Stimulated activated CD8-positive, alpha-beta memory T cell treated with anti-CD3 and anti-CD28 coated beads, Interleukin-2, amount 100 ng/mL, for 48 hours (primary cell): ENCODE measurements at regions not wholly inside any gene's neighbourhood (a gene's known extent, or its start where the extent isn't known, plus 50 kb on each side); places are given as distances from the start of the nearest gene placed in this dataset.

ENCODE experiments used
- DNase-seq, 2 donors: peaks; one replicate each; pipeline ENCODE4 v3.0.0-alpha.2; 2020; ENCODE audit warnings: low read depth in 2 of 2

DNA sequence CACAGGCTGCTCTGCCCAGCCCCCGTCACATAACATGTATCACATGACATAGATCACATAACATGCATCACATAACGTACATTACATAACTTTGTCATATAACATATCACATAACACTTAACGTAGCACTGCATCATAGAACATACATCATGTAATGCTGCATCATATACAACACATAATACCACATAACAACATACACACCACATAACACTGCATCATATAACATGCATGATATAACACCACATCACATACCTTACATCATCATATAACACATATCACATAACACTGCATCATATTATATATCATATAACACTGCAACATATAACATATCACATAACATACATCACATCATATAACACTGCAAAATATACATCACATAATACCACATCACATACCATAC is 83.8 kb downstream of the AXIN2 start:
- no peak for DNase-seq

DNA sequence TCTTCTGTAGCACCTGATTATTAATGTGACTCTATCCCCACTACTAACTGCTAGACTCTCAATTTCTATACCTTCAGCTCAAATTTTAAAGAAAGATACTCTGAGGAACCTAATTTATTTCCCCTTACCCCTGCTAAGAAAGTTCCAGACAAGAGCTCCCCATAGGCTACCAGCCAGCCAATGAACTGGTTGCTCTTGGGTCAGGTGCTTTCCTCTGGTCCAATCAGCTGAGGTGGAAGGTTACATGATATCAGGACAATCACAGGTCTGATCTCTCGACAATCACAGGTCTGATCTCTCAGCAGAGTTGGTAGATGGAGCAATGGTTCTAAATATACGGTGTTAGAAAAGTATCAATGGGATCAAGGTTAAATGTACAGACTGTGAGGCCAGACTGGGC is 86.8 kb downstream of the AXIN2 start:
- no peak for DNase-seq

DNA sequence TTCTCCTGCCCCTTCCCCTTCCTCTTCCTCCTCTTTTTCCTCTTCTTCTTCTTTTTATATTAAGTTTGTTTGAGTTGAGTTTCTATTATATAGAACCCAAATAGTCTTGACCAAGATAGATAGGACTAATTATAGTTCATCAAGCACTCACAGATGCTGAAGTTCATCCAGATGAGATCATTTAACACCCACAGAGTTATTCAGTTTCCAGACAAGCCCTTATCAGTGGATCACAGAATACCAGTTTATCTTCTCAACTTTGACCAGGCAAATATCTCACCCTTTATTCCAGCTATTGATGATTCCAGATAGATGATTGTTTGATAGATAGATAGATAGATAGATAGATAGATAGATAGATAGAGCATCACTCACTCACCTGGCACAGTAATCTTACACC is 87.5 kb downstream of the AXIN2 start:
- no peak for DNase-seq

DNA sequence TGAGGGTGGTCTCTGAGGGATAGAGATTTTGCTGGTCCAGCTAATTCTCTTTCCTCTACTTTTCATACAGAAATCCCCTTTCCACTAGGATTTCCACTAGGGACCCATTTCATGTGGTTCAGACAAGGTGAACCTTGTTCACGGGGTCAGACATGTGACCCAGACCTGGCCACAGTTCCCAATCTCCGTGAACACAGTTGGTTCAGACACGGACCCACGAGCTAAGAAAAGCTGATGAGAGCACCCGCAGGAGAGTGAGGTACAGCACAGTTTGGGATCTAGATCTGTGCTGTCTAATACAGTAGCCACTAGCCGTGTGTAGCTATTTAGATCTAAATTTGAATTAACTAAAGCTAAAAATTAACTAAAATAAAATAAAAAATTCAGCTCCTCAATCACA is 88.1 kb downstream of the AXIN2 start:
- no peak for DNase-seq

DNA sequence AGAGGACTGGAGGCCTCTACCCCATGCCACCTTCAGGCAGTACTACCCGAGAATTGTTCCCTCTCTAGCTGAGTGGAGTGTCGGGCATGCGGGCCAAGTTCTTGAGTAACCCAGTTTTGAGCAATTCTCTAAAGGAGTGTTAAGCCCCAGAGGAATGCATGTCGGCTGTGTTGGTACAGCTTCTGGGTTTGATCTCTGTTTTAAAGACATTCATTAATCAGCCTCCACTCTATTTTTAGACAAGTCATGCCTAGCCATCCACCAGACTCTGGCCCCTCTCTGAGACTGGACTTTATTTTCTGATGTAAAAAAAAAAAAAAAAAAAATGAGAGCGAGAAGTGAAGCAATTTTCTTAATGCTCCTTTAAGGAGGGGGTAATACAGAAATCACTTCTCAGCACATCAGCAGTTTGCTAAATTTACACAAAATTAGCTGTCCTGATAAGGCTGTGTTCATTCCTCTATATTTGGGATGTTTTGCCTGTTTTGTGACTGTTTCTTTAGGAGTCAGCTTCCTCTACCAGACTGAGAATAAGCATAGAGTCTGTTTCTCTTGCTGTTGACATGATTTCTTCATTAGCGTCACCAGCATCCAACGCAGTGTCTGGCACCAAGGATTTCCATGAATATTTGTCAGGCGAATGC is 88.7 kb downstream of the AXIN2 start:
- DNase-seq: no peak

DNA sequence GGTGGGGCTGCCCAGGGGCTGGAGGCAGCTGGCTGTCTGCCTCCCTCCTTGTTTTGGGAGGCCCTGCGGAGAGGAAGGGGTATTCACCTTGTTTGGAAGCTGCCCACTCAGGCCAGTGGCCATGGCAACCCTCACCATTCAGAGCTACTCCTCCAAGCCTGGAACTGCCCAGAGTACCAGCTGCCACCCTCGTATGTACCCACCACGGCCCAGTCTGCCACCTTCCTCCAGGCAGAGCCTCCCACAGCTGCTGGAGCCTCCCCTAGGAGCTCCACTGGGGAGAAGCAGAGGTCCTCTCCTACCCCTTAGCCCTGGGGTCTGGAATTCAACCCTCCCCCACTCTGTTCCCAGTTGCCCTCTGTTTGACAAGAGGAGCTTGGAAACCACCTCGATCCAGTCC is 90.7 kb downstream of the AXIN2 start:
- DNase-seq: no peak

DNA sequence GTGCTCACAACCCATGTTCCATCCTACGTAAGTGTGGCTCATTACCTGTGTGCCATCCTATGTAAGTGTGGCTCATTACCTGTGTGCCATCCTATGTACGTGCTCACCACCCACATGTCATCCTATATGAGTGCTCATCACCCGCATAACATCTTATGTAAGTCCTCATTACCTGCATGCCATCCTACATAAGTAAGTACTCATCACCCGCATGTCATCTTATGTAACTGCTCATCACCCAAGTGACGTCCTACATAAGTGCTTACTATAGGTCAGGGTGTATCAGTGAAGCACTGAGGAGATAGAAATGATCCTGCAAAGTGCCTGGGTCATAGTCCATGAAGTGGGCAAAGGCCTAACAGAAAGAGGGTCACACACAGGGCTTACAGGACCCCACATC is 93.1 kb downstream of the AXIN2 start:
- no peak for DNase-seq

DNA sequence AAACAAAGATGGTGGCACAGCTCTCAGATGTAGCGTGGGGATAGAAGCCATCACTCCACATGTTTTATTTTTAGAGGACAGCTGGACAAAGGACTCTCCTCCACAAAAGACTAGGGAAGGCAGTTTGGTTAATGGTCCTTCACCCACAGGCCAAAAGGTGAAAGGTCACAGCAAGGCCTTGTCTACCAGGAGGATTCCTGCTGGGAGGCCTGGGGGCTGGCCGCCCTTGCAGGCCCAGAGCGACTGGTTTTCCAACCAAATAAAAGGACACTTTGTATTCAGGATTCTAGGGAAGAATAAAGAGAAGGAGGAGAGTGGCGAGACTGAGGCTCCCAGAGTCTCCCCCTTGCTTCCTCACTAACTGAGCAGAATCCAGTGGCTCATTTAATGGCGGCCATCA is 94.3 kb downstream of the AXIN2 start:
- DNase-seq: no peak

DNA sequence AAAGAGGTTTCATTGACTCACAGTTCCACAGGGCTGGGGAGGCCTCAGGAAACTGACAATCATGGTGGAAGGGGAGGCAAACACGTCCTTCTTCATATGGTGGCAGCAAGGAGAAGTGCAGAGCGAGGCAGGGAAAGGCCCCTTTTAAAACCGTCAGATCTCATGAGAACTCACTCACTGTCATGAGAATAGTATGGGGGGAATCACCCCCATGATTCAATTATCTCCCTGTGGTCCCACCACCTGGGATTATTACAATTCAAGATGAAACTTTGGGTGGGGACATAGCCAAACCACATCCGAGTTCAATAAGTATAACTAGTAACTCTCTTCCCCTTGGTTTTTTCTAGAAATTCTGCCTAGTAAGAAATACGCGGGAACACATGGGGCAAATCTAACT is 94.9 kb downstream of the AXIN2 start:
- DNase-seq: no peak

DNA sequence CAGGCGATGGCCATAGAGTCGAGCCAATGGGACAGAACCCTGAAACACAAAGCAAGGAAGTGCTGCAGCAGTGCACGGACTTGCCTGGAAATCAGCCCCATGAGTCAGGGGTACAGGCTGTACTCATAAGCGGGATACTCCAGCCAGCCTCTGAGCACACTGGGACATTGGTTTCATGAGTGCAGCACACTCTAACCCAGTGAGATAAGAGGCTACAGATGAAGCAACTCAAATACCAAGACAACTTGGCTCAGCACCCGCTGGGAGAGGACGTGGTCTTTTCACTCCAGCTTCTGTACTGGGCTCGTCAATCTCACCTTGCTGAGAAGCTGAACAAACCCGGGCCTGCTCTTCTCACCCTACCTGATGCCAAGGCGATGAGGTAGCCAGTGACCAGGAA is 98.2 kb downstream of the AXIN2 start:
- no peak for DNase-seq

DNA sequence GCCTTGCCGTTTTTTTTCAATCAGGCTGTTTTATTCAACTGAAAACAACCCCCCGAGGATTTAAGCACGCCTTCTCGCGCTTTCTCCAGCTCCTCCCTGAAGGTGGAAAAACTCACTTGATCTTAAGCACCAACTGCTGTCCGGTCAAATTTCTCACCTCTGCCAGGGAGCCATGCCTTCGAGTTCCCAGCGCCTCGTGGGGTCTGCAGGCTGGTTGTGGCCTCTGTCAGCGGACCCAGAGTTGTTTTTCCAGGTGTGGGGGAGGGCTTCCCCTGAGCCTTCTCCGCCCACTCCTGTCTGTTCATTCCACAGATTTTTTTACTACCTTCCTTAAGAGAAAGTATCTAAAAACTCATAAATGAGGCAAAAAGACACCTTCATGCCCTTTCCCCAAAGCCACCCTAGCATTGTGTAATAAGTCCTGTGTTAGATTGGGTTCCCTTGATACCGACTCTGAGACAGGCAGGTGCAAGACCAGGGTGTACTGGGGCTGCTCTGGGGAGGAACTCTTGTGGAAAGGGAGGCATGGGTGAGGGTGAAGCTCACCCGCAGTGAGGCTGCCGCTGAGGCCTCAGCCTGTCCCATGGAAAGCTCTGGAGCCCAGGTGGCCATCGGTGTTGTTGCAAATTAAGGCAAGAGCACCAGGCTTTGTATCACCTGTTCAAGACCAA is 101.6 kb downstream of the AXIN2 start:
- no peak for DNase-seq

DNA sequence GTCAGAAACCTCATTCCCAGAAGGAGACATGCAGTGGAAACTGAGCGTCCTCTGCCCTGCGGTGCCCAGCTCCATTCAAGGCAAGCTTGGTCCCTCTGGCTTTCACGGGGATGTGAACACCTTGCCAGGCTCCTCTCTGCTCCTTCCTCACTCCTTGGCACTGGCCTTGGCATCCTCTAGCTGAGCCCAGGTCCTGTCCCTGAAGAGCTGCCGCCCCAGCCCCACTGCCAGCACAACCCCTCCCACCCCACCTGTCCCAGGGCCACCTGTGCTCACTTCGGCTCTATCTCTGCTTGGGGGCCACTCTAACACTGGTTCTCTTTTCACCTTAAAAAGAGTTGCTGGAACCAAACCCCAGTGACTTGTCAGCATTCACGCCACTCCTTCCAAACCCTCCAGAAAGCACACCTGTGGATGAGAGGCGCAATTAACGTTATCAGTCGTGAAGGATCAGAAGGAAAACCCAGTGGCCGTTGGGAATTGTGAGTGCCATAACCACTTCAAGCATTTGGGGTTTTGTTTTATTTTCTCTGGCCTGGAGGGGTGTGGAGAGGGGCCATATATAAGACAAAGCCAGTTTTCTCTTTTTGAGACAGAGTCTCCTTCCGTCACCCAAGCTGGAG is 103.7 kb downstream of the AXIN2 start:
- DNase-seq: no peak

DNA sequence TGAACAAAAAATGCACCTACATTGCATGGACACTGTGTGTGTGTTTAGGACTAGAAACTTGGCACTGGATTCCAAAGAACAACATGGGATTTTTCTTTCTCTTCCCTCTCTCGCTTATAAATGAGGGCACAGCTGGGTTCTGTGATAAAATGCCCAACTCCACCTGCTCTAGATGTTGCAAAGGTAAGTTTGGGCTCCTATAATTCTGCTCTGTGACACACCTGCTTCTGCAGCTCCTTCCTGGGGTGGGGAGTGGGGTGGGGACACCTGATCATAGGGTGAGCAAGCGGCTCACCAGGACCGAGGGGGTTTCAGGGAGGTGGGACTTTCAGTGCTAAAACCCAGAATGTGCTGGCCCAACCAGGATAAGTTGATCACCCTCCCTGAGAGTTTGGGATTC is 104.3 kb downstream of the AXIN2 start:
- DNase-seq: no peak

DNA sequence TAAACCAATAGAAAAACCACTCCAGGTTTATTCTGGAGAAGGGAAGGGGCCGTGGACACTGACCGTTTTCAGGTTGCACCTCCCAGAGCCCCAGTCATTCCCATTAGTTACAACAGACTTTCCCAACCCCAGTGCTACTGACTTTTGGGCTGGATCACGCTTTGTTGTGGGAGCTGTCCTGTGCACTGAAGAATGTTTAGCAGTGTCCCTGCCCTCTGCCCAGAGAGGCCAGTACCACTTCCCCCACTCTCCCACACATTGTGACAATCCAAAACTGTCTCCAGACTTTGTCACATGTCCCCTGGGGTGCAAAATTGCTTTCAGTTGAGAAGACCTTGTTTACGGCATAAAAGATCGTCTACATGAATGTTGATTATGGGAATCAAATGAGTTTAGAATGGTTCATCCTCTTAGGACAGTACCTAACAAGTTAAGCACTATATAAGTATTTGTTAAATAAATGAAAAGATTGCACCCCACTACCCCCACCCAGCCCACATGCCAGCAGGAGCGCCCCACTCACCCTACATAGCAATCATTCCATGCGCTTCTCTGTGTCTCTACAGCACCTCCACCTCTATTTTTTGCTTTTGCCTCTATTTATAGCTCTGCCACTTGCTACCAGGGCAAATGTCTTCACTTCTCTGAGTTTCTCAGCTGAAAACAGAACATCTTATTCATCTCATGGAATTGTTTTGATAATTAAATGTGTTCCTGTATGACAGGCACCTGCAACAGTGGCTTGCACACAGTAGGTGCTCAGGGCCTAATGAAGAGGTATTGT is 104.9 kb downstream of the AXIN2 start:
- no peak for DNase-seq

DNA sequence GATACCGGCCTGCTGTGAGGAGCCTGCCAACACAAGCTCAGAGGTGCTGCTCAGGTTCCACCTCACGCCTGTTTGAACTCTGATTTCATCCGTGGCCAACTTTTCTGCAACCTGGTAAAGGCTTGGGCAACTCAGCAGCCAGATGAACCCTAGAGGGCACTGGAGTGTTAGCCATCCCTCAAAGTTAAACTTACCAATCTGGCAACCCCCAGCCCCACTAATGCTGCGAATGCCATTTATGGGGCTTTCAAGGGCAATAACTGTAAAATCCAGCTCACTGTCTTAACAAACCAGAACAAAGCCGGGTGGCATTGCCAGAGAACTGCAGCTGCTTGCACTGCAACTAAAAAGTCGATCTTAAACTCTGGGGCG is 105.5 kb downstream of the AXIN2 start:
- no peak for DNase-seq

DNA sequence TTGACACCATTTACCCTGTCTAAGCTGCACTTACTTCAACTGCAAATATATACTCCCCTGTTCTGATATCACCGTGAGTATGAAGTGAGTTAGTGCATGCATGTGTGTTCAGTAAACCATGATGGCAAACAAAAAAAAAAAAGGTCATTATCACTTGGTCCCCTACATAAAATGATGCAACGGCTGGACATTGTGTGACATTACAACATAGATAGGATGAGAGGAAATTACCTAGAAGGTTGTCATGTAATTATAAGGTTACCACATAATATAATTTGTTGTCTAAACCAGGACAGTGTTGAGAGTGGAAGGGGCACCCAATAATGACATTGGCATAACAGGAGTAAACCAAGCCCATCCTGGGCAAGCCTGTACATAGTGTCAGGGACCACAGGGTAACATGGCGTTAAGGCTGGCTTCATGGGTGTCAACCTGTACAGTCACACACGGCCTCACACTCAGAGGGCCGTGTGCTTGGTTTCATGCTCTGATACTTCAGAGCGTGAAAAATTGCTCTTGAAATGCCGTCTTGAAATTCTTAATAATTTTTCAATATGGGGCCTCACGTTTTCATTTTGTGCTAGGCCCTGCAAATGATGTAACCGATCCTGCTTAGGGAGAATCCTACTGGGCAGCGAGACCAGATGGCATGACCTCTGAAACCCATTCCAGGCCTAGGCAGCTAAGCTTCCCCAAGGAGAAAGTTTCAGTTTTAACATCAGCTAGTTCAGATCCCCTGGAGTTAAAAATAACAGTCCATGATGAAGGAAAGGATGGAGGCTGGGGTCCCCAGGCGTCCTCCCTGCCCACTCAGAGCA is 106.1 kb downstream of the AXIN2 start:
- no peak for DNase-seq

DNA sequence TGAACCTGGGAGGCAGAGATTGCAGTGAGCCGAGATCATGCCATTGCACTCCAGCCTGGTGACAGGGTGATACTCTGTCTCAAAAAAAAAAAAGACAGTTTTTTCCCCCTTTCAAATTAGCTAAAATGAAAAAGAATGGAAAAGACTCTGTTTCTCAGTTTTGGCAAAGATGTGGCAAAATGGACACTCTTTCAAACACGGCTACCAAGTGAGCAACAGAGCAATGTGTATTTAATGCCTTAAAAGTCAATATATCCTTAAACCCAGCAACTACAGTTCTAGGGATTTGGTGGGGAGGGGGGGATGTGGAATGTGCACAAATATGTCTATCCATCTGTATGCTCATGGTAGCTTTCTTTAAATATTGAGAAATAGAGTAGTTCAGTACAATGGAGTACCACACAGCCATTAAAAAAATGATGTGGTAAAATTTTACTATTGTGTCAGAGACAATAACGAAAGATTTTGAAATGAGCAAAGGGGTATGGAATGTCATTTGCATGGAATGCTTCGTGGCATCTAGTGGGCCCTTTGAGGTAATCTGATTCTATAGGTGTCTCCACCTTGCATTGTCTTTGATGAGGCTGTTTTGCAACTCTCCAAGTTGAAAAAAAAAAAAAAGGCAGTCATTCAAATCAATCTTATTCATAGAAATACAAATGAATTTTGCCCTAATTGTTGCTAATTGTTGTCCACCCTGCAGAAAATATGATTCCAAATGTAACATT is 108.1 kb downstream of the AXIN2 start:
- no peak for DNase-seq

DNA sequence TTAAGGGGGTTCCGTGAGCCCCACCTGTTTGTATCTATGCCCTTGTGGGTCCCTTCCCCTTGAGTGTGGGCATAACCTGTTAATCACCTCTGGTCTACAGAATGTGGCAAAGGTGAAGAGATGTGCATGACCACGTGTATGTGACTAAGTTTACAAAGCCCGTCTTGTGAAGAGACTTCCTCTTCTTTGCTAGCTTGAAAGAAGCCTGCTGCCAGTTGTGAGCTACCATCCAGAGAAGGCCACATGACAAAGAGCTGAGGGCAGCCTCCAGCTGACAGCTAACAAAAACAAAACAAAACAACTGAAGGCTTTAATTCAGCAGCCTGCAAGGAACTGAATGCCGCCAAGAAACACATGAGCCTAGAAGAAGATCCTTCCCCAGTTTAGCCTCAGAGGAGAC is 112.0 kb downstream of the AXIN2 start:
- no peak for DNase-seq

DNA sequence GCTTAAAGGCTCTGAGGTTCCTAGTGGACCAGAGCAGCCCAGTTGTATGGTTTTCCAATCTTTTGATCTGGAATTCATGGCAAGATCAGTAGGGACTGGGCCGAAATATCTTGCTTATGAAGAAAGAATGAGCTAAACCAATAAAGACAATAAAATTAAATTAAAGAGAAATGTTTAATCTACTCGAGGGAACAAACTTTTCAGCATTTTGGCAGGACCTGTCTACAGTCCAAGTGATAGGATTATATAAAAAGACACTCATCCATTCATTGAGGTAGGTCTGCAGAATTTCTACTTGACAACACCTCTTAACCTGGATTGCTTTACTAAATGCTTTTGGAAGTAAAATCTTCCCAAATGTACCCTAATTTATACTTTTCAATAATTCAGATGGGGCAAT is 113.6 kb downstream of the AXIN2 start:
- no peak for DNase-seq

DNA sequence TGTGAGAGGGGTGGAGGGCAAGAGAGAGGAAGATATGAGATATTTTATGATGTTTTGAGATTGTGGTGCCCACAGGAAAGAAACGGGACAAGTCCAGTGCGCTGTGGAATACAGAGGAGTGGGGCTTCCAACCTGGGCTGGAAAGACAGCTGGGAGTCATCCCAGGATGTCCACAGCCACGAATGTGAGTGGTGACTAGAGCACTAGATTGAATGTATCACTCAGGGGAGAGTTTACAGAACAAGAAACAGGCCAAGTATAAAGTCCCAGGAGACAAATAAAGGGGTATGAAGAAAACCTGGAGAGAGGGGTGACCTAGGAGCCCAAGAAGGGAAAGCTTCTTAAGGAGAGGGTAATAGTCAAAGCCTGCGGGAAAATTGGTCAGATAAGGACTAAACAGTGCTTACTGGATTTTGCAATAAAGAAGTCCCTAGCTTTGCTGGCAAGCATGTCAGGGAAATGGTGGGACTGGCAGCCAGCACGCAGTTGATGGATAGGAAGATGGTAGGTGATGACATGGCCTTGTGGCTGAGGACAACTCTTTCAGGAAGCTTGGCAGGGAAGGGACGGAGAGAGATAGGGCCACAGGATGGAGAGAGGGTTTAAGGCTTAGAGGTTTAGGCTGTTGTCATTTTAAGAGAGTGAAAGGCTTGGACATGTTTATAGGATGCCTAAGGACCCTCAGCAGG is 114.5 kb downstream of the AXIN2 start:
- no peak for DNase-seq

DNA sequence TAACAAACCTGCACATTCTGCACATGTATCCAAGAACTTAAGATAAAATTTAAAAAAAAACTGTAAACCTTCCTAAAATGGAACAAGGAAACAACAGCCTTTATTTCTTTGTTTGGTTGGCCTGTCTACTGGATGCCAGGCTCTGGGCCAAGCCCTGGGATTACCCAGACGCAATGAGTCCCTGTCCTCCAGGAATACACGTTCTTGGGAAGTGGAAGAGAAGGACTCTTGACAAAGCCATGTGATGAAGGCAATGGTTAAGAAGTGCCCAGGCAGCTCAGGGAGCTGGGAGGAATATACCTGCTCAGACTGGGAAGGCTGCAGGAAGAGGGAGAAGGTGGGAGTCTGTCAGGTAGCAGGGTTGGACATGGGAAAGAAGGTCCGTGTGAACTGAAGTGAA is 115.4 kb downstream of the AXIN2 start:
- DNase-seq: no peak
